HG02885 (cell line): ENCODE measurements at regions not wholly inside any gene's neighbourhood (a gene's known extent, or its start where the extent isn't known, plus 50 kb on each side); places are given as distances from the start of the nearest gene placed in this dataset.

Experiments
- ATAC-seq: cut with Tn5 transposase; IDR thresholded peaks from one replicate; pipeline ENCODE4 v1.9.1; 2021; ENCODE audit warnings: mild to moderate bottlenecking; ENCODE audit not compliant: unreplicated experiment, poor library complexity

DNA sequence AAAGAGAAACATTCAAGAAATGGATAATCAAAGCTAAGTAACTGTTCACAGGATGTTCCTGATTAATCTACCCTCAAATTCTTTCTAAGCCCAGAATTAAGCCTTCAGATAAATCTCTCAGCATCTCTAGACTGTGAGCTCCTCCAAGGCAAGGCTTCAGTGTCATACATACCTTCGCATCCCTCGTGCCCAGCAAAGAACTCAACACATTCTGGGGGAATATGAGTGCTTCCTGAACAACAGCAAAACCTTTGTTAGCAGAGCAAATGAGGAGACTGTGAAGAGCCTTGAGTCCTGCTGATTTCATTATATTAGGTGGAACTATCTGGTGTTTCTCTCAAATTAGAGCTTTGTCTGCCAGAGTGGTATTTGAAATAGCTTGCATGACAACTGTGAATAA, 401.8 kb upstream of the TMPO start:
- no peak for ATAC-seq

DNA sequence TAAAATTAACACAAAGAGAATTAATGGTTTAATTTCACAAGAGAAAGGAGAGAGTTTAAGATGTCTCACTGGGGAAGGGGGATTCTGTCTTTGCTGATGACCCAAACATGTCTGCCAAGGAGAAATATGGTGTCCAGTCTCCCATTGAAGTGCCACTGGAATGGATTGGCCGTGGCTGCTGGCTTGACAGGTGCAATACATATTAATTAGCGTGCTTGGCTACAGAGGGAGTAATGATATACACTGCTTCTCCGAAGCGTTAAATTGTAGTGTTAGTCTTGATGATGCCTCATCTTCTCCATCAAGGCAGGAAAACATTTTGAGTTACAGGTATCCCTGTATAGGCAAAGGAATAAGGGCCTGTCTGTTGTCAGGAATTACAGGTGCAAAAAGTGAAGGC, 393.4 kb upstream of the TMPO start:
- ATAC-seq: no peak

DNA sequence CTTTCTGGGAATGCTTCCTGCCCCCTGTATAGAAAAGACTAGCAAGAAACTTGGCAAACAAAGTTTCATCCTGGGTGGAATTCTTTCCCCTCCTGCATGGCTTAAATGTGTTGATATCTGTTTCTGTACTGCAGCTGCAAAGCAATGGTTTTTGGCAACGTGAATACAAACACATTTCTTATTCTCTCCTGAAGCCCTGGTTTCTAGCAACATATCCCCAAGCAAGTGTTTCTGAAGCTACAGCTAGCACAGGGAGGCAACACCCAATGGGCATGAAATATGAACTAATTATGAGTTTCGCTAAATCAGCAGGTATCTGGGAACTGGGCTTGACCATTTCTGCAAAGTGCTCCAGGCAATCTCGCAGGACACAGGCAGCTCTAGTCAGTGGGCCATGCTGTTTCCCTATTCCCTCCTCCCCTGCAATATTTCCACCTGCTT, 392.3 kb upstream of the TMPO start:
- ATAC-seq: no peak

DNA sequence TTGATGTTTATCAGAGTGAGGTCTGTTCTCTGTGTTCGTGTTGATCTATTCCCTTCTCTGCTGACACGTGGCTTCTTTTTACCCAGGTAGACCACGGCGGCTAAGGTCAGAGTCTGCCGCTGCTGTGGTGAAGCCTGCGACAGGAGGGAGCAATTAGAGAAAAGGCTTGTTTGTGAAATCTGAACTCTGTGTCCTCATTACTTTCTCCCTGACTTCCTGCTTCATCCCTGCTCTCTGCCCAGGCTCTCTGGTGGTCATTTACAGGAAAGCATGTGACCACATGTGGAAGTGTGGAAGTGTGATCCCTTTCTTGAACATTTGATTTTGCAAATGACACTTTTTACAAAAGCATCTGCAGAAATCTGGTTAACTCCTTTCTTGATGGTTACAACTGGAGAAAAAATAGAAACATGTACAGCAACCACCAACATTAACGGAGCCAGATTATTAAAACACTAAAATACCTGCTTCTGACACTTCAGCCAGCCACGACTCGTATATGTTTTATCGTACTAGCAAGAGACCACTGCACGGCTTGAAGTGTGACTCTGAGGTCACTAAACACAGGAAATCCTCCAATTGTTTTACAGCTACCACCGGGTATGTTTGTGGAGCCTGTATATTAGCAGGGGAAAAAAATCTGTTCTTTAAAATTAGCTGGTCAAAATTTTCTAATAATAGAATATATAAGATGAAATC, 388.6 kb upstream of the TMPO start:
- no peak for ATAC-seq

DNA sequence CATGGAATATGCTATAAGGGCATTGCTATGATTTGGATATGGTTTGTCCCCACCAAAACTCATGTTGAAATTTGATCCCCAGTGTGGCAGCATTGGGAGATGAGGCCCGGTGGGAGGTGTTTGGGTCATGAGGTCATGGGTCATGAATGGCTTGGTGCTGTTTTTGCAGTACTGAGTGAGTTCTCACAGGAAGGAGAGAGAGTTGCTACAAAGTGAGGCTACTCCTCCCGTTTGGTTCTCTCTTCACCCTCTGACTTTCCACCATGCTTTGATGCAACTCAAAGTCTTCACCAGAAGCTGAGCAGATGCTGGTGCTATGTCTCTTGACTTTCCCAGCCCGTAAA, 388.1 kb upstream of the TMPO start:
- no peak for ATAC-seq

DNA sequence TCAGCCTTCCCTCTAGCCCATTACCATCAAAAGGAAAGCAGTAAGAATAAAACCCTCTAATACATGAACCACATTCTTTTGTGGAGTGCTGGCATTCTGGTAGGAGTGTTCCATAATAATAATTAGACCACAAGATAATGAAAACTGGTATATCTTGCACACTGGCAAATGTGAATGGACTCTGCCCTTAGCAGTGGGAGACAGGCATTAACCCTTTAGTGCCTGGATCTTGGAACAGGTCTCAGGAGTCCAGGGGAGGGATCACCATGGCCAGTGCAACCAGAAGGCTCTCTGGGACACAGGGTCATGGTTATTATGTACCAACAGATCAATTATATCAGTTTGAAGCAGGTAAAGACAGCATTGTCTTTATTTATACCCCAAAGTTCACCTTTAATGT, 387.5 kb upstream of the TMPO start:
- no peak for ATAC-seq

DNA sequence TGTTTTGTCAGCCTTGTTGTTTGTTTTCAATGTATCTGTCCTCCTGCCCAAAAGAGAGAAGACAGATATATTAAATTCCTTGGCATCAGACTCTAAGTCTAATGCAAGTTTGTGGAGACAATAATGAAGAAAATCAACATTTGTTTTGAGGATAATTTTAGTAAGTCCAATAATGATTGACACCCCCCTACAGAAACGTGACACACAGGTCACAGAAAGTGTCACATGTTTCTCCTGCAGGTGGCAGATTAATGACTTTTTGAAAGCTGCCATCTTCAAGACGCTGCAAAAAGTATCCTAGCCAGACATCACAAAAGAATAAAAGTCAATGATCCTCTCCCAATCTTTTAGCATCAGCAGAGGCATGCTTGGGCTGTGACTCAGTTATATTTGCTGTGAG, 378.8 kb upstream of the TMPO start:
- no peak for ATAC-seq

DNA sequence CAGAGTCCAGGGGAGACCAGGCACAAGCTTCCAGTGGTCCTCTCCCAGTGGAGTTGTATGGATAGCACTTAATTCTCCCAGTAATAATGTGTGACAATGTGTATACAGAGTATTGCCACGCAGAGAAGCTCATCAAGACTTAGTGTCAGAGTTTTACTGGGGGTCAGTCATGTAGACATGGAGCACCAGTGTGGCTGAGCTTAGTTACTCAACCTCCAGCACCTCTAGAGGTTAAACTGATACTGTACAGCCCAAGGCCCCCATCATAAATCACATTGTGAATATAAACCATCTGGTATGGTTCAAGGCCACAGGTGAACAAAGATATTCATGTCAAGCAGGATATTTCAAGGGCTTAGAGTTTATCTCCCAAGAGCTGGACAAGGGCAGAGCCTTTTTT, 378.1 kb upstream of the TMPO start:
- no peak for ATAC-seq

DNA sequence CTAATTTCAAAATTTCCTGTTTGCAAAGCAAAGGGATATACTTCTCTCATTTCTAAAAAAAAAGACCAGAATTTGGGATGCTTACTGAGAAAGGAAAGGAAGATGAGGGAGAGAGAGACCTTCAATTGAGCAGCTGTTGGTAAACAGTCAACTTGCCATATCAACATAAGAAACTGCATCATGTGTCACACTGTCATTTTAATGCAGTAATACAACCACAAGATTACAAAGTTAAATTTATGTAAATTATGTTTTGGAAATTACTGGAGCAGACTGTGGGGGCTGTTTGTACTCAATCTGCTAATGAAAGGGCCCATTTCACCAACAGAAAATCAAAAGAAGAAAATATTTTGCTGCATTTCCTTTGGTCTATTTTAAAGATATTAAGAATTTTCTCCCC, 370.4 kb upstream of the TMPO start:
- no peak for ATAC-seq

DNA sequence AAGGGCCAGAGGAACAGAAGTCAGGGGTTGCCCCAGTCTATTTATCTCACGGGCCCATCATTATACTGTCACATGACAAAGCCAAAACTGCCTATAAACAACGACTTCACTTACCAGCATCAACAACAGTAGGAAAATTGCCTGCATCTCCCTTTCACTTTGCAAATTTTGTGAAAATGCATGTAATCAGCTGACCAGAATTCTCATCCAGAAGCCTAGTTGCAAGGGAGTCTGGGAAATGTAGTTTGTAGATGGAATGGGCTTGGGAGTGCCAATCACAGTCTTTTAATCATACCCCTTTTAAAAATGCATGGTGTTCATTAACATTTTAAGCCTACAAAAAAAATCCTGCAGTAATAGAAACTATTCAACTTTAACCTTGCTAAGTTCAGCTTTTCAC, 369.3 kb upstream of the TMPO start:
- ATAC-seq: no peak

DNA sequence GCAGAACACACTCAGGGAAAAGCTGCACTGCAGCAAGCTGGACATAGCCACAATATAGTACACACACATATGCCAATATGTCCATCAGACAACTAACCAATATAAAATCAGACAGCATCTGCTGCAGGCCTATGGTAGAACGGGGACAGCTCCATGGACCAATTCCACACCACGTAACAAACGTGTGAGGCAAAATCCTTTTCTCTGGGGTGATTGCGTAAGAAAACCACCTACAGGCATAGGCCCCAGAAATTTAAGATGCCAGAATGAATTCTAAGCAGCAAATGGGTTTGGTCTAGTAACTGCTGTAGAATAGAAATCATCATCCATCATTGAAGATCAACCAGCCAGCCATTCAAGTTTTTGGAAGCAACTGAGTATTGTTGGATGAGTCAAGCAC, 368.9 kb upstream of the TMPO start:
- no peak for ATAC-seq

DNA sequence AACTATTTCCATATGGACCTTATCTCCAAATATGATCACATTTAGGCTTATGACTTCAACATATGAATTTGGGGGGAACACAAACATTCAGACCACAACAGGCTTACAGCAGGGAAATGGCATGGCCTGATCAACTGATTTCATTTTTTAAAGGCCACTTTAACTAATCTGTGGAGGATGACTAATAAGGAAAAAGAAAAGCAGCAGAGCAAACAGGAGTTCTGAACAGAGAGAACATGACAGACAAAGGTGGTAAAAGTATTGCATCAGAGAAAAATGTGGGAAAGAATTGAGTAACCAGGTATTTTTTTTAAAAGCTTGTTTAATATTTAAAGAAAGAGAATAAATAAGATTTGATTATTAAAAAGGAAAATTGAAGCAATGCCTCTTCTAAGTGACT, 366.1 kb upstream of the TMPO start:
- ATAC-seq: peak; percentile 91

DNA sequence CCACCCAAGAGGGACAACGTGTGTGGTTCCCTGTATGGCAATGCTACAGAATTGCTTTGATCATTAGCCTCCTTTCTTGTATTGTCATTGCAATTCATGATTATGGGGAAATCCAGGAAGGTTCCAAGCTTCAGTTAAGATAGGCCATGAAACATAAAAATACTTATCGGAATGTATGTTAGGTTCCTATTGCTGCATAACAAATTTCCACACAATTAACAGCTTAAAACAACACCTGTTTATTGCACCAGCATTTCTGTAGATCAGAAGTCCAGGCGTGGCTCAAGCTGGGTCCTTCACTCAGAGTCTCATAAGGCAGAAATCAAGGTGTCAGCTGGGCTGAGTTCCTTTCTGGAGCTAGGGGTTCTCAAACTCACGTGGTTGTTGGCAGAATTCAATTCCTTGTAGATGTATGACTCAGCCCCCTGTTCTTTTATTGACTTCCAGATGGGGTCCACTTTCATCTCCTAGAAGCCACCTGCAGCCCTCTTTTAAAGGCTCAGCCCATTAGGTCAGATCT, 365.6 kb upstream of the TMPO start:
- ATAC-seq: peak; percentile 44

DNA sequence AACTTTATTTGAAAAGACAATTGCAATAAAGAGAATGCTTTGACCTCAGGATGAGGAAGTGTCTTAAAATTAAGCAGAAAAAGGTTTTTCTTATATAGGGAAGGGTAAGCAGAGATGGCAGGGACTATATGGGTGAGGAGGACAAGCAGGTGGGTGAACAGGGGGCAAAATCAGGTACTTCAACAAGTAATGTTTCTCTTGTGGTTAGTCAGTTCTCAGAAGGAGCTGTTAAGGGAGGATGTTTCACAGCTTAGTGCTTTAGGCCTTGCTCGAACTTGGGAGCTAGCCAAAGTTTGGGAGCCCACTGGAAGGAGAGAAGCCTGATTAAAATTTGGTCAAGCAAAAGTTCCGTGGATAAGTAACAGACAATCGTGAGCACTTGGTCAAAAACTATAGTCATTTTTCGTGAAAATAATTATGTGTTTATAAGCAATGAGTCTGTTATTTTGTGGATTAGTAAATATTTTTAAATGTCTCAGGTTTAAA, 364.2 kb upstream of the TMPO start:
- no peak for ATAC-seq

DNA sequence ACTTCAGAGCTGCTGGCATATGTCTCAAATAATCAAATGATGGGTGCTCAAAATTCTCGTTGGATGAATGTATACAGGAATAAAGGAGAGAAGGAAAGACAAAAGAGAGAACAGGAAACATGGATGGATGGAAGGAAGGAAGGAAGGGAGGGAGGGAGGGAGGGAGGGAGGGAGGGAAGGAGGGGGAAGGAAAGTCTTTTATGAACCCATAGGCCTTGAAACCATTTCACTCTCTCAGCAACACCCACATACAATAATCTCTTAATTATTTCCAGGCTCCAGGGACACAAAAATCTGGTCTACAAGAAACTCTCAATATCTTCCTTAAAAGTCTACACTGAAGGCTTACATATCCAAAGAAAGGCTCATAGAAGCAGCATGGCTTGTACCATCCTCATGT, 363.4 kb upstream of the TMPO start:
- no peak for ATAC-seq

DNA sequence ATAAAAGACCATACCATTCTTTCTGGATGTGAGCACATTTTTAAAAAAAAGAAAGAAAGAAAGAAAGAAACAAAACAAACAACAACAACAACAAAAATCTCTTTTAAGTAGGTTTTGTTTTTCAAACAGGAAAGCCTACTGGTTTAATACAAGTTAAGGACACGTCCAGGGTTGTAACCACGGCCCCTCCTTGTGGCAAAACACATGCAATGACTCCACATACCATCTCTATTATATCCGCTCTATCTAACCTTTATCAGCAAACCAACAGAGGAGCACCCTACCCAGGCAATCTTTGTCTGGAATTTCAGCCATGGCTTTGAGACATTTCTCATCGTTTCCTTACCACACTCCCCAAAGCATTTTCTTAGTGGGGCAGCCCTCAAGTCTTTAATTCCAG, 360.5 kb upstream of the TMPO start:
- ATAC-seq: peak; percentile 59

DNA sequence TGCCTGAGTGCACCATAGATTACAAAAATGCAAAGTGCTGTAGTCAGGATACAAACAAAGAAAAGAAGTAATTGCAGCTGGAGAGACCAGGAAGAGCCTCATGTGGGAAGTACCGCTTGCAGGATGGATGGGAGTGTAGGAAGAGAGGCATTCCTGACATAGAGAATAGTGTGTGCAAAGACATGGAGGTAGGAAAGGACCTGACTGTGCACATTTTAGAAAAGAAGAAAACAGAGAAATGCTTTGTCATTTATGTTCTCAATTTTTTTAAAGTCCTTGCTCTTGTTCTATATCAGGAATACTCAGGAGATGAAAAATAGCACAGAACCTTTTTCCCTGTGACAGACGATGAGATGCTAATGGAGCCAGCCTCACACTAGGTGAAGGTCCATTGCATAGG, 358.7 kb upstream of the TMPO start:
- no peak for ATAC-seq

DNA sequence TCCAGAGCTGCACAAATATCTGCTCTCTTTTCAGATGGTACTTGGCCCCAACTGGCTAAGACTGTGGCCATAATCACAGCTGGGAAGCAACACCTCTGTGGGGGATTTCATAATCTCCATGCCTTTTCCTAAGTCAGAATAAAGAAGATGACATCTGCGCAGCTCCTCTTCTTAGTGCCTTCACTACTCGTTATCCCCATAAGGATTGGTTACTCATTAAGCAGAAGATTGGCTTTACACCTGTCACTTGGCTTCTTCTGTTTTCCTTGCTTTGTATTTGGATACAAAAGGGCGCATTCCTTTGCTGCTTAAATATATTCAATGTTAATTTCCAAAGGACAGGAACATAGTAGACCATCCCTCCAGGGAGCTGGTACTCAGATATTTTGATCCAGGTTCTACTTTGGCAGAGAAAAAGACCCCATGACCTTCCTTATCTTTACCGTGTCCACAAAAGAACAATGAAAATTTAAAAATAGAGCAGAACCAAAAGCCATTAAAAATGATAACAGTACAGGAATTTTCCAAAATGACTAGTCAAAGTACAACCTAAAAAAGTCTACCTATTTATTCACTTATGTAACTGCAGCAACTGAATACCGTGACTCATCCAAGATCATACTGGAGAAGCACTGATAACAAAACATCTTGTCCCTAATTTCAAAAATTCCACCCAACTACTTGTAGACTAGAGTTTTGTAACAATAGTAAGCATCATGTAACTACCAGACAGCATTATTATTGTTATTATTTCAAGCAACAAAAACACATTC, 352.3 kb upstream of the TMPO start:
- no peak for ATAC-seq

DNA sequence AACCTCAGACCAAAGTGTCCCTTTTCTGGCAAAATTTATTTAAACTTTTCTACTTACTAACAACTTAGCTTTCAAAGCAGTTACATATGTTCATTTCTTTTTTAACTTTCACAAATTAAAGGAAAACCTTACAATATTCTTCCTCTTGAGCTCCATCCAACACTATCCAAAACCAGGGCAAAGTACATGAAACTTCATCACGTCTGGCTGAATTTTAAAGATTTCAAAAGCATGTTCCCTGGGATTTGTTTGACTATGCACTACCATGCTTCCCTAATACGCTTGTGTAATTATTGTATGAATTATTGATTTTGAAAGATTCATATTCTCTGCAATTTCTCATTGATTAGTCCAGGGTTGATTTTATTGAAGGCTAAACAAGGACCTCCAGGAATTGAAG, 343.1 kb upstream of the TMPO start:
- no peak for ATAC-seq

DNA sequence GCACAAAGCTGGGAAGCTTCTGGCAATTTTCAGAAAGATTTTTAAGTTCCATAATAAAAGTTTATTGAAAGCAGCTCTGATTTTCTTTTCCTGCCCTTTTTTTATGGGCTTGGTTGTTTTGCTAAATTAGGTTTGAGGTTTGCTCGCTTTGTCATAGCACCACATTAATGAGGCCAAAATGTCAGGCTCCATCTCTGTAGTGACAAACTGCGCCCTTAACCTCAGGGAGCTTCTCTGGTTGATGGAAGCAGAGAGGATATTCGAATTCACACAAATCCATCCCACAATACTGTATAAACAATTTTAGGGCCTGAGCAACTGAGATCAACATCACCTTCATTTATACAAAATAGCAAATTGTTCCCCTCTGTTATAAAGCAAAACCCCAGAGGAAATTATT, 342.6 kb upstream of the TMPO start:
- ATAC-seq: no peak

DNA sequence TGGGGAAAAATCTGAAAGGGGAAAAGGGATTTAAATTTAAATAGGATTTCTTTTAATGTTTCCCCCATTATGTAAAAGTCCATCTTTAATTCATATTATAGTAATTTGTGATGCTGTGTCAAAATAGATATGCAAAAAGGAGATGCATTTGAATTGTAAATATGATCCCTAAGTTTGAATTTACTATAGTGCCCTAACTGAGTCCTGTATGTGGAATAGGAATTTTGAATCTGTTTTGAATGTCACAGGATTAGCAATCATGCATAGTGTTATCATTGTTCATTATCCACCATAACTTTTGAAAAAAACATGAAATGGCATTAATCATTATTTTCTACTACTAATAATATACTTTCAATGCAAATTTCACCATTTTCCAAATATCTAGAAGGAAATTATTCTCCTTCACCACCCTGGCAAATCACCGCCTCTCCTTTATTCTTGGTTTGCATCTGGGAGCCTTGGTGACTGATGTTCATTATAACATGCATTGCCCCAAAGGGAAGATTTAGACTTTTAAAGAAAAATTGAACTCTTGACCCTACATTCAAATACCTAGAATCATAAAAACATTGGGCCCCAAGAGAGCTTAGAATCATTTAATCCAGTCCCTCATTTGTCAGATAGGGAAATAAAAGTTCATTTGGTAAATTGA, 341.5 kb upstream of the TMPO start:
- no peak for ATAC-seq
